Ascending aorta (tissue), 2 donors: ENCODE measurements at regions not wholly inside any gene's neighbourhood (a gene's known extent, or its start where the extent isn't known, plus 50 kb on each side); places are given as distances from the start of the nearest gene placed in this dataset.

ENCODE experiments used
- DNase-seq, 2 donors: peaks; one replicate each; pipeline ENCODE4 v3.0.0-alpha.2; 2019; ENCODE audit warnings: low spot score in 2 of 2
- H3K27ac ChIP-seq, 2 donors: fragments of 200-600 bp; sonication (generic); one replicate each; pipeline ENCODE4 v1.5.1; 2016 to 2017; ENCODE audit warnings: mild to moderate bottlenecking in 1 of 2
- H3K27me3 ChIP-seq: fragments of 200-600 bp; sonication (generic); one replicate; pipeline ENCODE4 v1.5.1; 2017
- H3K36me3 ChIP-seq, 2 donors: fragments of 200-600 bp; sonication (generic); one replicate each; pipeline ENCODE4 v1.5.1; 2016
- H3K4me1 ChIP-seq, 2 donors: fragments of 200-600 bp; sonication (generic); one replicate each; pipeline ENCODE4 v1.5.1; 2016 to 2017; ENCODE audit warnings: mild to moderate bottlenecking in 1 of 2
- H3K4me3 ChIP-seq, 2 donors: fragments of 200-600 bp; sonication (generic); one replicate each; pipeline ENCODE4 v1.5.1; 2016 to 2017; ENCODE audit warnings: mild to moderate bottlenecking in 1 of 2
- H3K9me3 ChIP-seq, 2 donors: fragments of 200-600 bp; sonication (generic); one replicate each; pipeline ENCODE4 v1.5.1; 2016
- intact Hi-C: fragments of 100-400 bp; cut with DNase I; formaldehyde crosslinking; loops from one replicate; pipeline ENCODE4 v1.15.1; 2023
- TF ChIP-seq, protein P1 (sequence below), 3 experiments: fragments of 200-600 bp in 2 of 3; fragments of 450-650 bp in 1 of 3; sonication (generic) in 2 of 3; IDR thresholded peaks; one replicate each; pipeline ENCODE4 v1.5.1; 2016 to 2019; ENCODE audit warnings: antibody characterized with exemption in 3 of 3, mild to moderate bottlenecking in 1 of 3, moderate library complexity in 1 of 3

DNA sequence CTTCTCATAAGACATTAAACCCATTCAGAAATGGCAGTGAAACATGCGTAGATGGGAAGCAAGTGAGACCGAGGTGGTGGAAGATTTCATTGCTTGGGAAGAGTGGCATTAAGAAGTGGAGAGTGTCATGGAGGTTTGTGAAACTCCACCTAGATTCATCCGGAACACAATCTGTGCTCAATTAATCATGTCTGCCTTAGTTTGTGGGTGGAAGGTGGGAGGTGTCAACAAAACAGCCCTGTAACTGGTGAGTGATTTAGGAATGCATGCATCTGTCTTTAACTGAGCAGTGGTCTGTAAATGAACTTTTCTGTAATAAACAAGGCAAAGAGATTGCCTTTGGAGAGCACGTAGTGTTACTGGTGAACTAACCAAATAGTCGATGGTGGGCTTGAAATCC is 113.7 kb downstream of the WNT5A start:
- TF ChIP-seq, protein P1, sequence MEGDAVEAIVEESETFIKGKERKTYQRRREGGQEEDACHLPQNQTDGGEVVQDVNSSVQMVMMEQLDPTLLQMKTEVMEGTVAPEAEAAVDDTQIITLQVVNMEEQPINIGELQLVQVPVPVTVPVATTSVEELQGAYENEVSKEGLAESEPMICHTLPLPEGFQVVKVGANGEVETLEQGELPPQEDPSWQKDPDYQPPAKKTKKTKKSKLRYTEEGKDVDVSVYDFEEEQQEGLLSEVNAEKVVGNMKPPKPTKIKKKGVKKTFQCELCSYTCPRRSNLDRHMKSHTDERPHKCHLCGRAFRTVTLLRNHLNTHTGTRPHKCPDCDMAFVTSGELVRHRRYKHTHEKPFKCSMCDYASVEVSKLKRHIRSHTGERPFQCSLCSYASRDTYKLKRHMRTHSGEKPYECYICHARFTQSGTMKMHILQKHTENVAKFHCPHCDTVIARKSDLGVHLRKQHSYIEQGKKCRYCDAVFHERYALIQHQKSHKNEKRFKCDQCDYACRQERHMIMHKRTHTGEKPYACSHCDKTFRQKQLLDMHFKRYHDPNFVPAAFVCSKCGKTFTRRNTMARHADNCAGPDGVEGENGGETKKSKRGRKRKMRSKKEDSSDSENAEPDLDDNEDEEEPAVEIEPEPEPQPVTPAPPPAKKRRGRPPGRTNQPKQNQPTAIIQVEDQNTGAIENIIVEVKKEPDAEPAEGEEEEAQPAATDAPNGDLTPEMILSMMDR (IDR thresholded peaks at IDR 0.05) = no peak
- no peaks in the 10 kb centered on the region for H3K4me1 ChIP-seq
- no peak overlapping the region for H3K4me3 ChIP-seq
- intact Hi-C loops = no loop called here
- H3K27me3 ChIP-seq = no peaks in the 10 kb centered on the region
- no peaks in the 10 kb centered on the region for H3K9me3 ChIP-seq
- no peak for DNase-seq
- no peaks in the 10 kb centered on the region for H3K36me3 ChIP-seq
- H3K27ac ChIP-seq = no peak overlapping the region

- H3K4me3 ChIP-seq = no peak overlapping the region
- no peak overlapping the region for H3K27ac ChIP-seq
- TF ChIP-seq, protein P1 (IDR thresholded peaks at IDR 0.05) = no peak
- no peaks in the 10 kb centered on the region for H3K27me3 ChIP-seq
- H3K9me3 ChIP-seq = no peaks in the 10 kb centered on the region
- DNase-seq = no peak
- H3K4me1 ChIP-seq = no peaks in the 10 kb centered on the region
- intact Hi-C loops = no loop called here
- H3K36me3 ChIP-seq = no peaks in the 10 kb centered on the region
Observed at GRCh38 chr3:55370272-55370671, 116.8 kb downstream of the WNT5A start.

DNA sequence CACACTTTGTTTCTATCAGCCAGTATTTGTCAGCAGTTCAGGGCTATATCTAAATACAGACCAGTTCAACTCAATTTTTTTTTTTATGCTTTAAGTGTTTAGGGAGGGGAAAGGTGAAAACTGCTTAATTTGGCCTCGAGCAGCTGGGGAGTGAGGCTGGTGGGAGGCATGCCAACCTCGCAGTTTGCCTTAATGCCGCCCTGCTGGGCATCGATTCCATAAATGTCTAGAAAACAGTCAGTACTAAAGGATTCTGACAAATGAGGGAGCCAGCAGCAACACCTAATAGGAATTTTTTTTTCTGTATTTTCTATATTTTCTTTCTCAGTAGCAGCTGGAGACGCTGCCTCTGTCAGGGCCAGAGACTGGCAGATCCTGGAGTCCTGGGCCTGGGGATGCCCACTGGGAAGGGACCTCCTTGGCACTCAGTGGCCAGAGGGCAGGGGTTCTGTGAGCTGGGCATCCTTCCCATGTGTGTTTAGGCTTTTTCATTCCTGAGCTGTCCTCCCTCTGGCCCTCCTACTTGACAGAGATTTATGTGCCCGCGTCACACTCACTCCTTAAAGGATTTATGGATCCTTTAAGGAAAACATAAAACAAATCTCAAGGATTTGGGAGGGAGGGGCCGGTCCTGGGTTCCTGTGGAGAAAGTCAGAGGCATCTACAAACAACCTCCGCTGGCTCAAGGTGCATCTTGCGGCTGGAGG is 117.8 kb downstream of the WNT5A start:
- intact Hi-C loops = no loop called here
- Histone ChIP-seq H3K4me3 (no peak overlapping the region), H3K36me3 (no peaks in the 10 kb centered on the region), H3K27me3 (no peaks in the 10 kb centered on the region), H3K4me1 (no peaks in the 10 kb centered on the region), H3K27ac (no peak overlapping the region), H3K9me3 (no peaks in the 10 kb centered on the region)
- TF ChIP-seq, protein P1 (IDR thresholded peaks at IDR 0.05) = no peak
- DNase-seq = no peak

- DNase-seq = no peak
- Histone ChIP-seq H3K4me3 (no peak overlapping the region), H3K4me1 (no peaks in the 10 kb centered on the region), H3K9me3 (no peaks in the 10 kb centered on the region), H3K36me3 (no peaks in the 10 kb centered on the region), H3K27me3 (no peaks in the 10 kb centered on the region), H3K27ac (no peak overlapping the region)
- TF ChIP-seq, protein P1 (IDR thresholded peaks at IDR 0.05) = no peak
- intact Hi-C loops = no loop called here
Observed at GRCh38 chr3:55368366-55368765, 118.7 kb downstream of the WNT5A start.

GRCh38 chr3:55367384-55367783 is 119.7 kb downstream of the WNT5A start:
- Histone ChIP-seq H3K27ac (no peak overlapping the region), H3K36me3 (no peaks in the 10 kb centered on the region), H3K27me3 (no peaks in the 10 kb centered on the region), H3K4me3 (no peak overlapping the region), H3K9me3 (no peaks in the 10 kb centered on the region), H3K4me1 (no peaks in the 10 kb centered on the region)
- TF ChIP-seq, protein P1 (IDR thresholded peaks at IDR 0.05) = no peak
- DNase-seq = no peak
- intact Hi-C loops = no loop called here

DNA sequence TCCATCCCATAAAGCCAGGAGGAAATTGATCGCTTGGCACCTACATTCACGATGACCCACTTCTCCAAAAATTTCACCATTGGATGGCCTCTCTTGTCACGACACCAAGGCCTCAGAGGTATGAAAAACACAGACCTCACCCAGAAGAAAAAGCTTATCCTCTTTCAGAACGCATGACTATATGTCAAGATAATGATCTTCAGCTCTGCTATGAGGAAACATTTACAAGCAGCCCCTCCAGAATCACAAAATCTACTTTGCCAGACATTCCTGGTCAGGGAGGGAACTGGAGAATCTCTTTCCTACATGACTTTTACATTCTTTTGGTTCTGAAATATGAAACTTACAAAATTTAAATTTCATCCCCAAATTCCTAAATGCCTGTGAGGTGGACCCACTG is 122.7 kb downstream of the WNT5A start:
- Histone ChIP-seq H3K27ac (no peak overlapping the region), H3K36me3 (no peaks in the 10 kb centered on the region), H3K9me3 (no peaks in the 10 kb centered on the region), H3K4me3 (no peak overlapping the region), H3K27me3 (no peaks in the 10 kb centered on the region), H3K4me1 (no peaks in the 10 kb centered on the region)
- no peak for DNase-seq
- intact Hi-C loops = no loop called here
- TF ChIP-seq, protein P1 (IDR thresholded peaks at IDR 0.05) = no peak
